ENCODE measurements at regions not wholly inside any gene's neighbourhood (a gene's known extent, or its start where the extent isn't known, plus 50 kb on each side); places are given as distances from the start of the nearest gene placed in this dataset.

GRCh38 chr10:78188446-78188845 is 154.8 kb downstream of the RPS24 start:
- no peak for DNase-seq

GRCh38 chr10:78190051-78190825 is 156.6 kb downstream of the RPS24 start:
- DNase-seq: no peak

GRCh38 chr10:78191301-78191700 is 157.6 kb downstream of the RPS24 start:
- no peak for DNase-seq

- no peak for DNase-seq
These were observed 159.5 kb downstream of the RPS24 start for GRCh38 chr10:78193189-78193588.

- no peak for DNase-seq
These were observed 160.4 kb downstream of the RPS24 start for GRCh38 chr10:78194050-78194449.

GRCh38 chr10:78194539-78195402 is 161.1 kb downstream of the RPS24 start:
- DNase-seq: peak; percentile 92

GRCh38 chr10:78196396-78196795 is 162.7 kb downstream of the RPS24 start:
- no peak for DNase-seq

GRCh38 chr10:78196964-78197363 is 163.3 kb downstream of the RPS24 start:
- no peak for DNase-seq

GRCh38 chr10:78197628-78198272 is 164.1 kb downstream of the RPS24 start:
- no peak for DNase-seq

GRCh38 chr10:78199005-78199725 is 165.5 kb downstream of the RPS24 start:
- DNase-seq: no peak

GRCh38 chr10:78199759-78200158 is 166.1 kb downstream of the RPS24 start:
- DNase-seq: no peak

- DNase-seq: no peak
These were observed 167.0 kb downstream of the RPS24 start for GRCh38 chr10:78200686-78201085.

- no peak for DNase-seq
These were observed 168.7 kb downstream of the RPS24 start for GRCh38 chr10:78202386-78202785.

GRCh38 chr10:78203915-78204818 is 170.5 kb downstream of the RPS24 start:
- peak; percentile 79 for DNase-seq

- no peak for DNase-seq
These were observed 171.9 kb downstream of the RPS24 start for GRCh38 chr10:78205457-78206016.

GRCh38 chr10:78207216-78207615 is 173.6 kb downstream of the RPS24 start:
- no peak for DNase-seq

GRCh38 chr10:78207776-78208175 is 174.1 kb downstream of the RPS24 start:
- DNase-seq: no peak

- no peak for DNase-seq
These were observed 176.3 kb downstream of the RPS24 start for GRCh38 chr10:78209970-78210369.

- no peak for DNase-seq
These were observed 176.9 kb downstream of the RPS24 start for GRCh38 chr10:78210548-78210947.

GRCh38 chr10:78210976-78211375 is 177.3 kb downstream of the RPS24 start:
- DNase-seq: no peak

- no peak for DNase-seq
These were observed 177.9 kb downstream of the RPS24 start for GRCh38 chr10:78211561-78212051.
